Panc1 (cell line): ENCODE measurements at regions not wholly inside any gene's neighbourhood (a gene's known extent, or its start where the extent isn't known, plus 50 kb on each side); places are given as distances from the start of the nearest gene placed in this dataset.

Source experiments
- ATAC-seq: fragments of 200-7000 bp; cut with Tn5 transposase; 2 replicates; pipeline ENCODE4 v1.9.1; 2020; ENCODE audit warnings: mild to moderate bottlenecking, moderate library complexity
- BruUV-seq: library from RNA; stranded (reverse); fragments of 400-500 nt; replicated peaks from 2 replicates; lab custom pipeline; 2021; lab: Mats Ljungman, UMichigan
- CTCF ChIA-PET: fragments of 300-600 bp; sonication (Branson Sonifier 250); formaldehyde crosslinking; loops from one replicate; lab custom pipeline; 2022; ENCODE audit warnings: antibody characterized with exemption; lab: Charles Lee
- POLR2A ChIA-PET: fragments of 300-600 bp; sonication (Branson Sonifier 250); formaldehyde crosslinking; loops from one replicate; lab custom pipeline; 2022; ENCODE audit warnings: antibody characterized with exemption; lab: Charles Lee
- DNase-seq: peaks from one replicate; pipeline ENCODE4 v3.0.0-alpha.2; 2010; ENCODE audit warnings: low read depth, low spot score
- H3K27ac ChIP-seq: 2 replicates; pipeline ENCODE4 v1.5.1; 2011; ENCODE audit warnings: mild to moderate bottlenecking, low read length, inconsistent platforms
- H3K27me3 ChIP-seq: fragments of 200-500 bp; sonication (Bioruptor generic); 2 replicates; pipeline ENCODE4 v1.6.0; 2014; ENCODE audit warnings: low read length, inconsistent platforms; ENCODE audit not compliant: control insufficient read depth, insufficient read depth
- H3K36me3 ChIP-seq: fragments of 200-500 bp; sonication (Bioruptor generic); 2 replicates; pipeline ENCODE4 v1.5.1; 2014; ENCODE audit warnings: inconsistent platforms, mild to moderate bottlenecking, low read length, moderate library complexity; ENCODE audit not compliant: control insufficient read depth, insufficient read depth
- H3K4me1 ChIP-seq: 2 replicates; pipeline ENCODE4 v1.5.1; 2011; ENCODE audit warnings: inconsistent platforms, mild to moderate bottlenecking, low read length, moderate library complexity; ENCODE audit not compliant: control insufficient read depth, insufficient read depth
- H3K4me3 ChIP-seq, 2 experiments: 2 replicates each; pipeline ENCODE4 v1.5.1; 2011 to 2012; ENCODE audit warnings: low read depth in 2 of 2, low read length in 2 of 2, mild to moderate bottlenecking in 2 of 2, inconsistent platforms in 1 of 2, moderate library complexity in 1 of 2
- H3K9me3 ChIP-seq: fragments of 200-500 bp; sonication (Bioruptor generic); 2 replicates; pipeline ENCODE4 v1.5.1; 2014; ENCODE audit warnings: low read depth, mild to moderate bottlenecking, inconsistent platforms, low read length, moderate library complexity; ENCODE audit not compliant: control insufficient read depth, insufficient read depth
- CTCF ChIP-seq: fragments of 450-650 bp; IDR thresholded peaks from 2 replicates; pipeline ENCODE4 v1.5.1; 2017; ENCODE audit warnings: mild to moderate bottlenecking
- POLR2AphosphoS5 ChIP-seq: IDR thresholded peaks from 2 replicates; pipeline ENCODE4 v1.6.1; 2012; ENCODE audit warnings: mild to moderate bottlenecking, low read depth, low read length, moderate library complexity
- REST ChIP-seq, 2 experiments: IDR thresholded peaks; 2 replicates each; pipeline ENCODE4 v1.6.1; 2011 to 2012; ENCODE audit warnings: low read depth in 2 of 2, control low read depth in 1 of 2, low read length in 1 of 2, mild to moderate bottlenecking in 1 of 2, moderate library complexity in 1 of 2; ENCODE audit not compliant: insufficient read depth in 1 of 2
- SIN3A ChIP-seq: IDR thresholded peaks from 2 replicates; pipeline ENCODE4 v1.6.1; 2012; ENCODE audit warnings: low read depth, mild to moderate bottlenecking, low read length, moderate library complexity, borderline replicate concordance; ENCODE audit not compliant: insufficient read depth
- TCF7L2 ChIP-seq: IDR thresholded peaks from 2 replicates; pipeline ENCODE4 v1.6.1; 2011; ENCODE audit warnings: mild to moderate bottlenecking, low read depth, low read length, inconsistent platforms
- in situ Hi-C: cut with HindIII; loops from 2 replicates; pipeline ENCODE4 v1.10.0; 2016; ENCODE audit warnings: low sequenced_read_pairs, low pct_unique_long_range_greater_than_20kb
- intact Hi-C: fragments of 100-400 bp; cut with micrococcal nuclease; formaldehyde crosslinking; loops from one replicate; pipeline ENCODE4 v1.10.0; 2022; ENCODE audit not compliant: unreplicated experiment

GRCh38 chrX:39805022-39805421 lies 292.7 kb downstream of the BCOR start:
- Histone ChIP-seq H3K4me1 (no peaks in the 10 kb centered on the region), H3K27ac (no peak overlapping the region), H3K27me3 (no peaks in the 10 kb centered on the region), H3K36me3 (no peaks in the 10 kb centered on the region), H3K4me3 (no peak overlapping the region), H3K9me3 (no peaks in the 10 kb centered on the region)
- no TSS peak for BruUV-seq
- in situ Hi-C loops (no loop called here), intact Hi-C loops (no loop called here)
- ATAC-seq (no peak), DNase-seq (no peak)
- TF ChIP-seq CTCF: no peak
- no peak for TF ChIP-seq TCF7L2
- no peak for TF ChIP-seq POLR2AphosphoS5
- TF ChIP-seq SIN3A: no peak
- TF ChIP-seq REST (IDR thresholded peaks at IDR 0.05; ENCODE audit: insufficient read depth in 1 of 2, low read depth in 2 of 2, low read length in 1 of 2): no peak
- ChIA-PET CTCF (no interaction called here), POLR2A (no interaction called here)

- intact Hi-C loops (no loop called here), in situ Hi-C loops (no loop called here)
- ChIA-PET POLR2A (no interaction called here), CTCF (no interaction called here)
- Histone ChIP-seq H3K9me3 (no peaks in the 10 kb centered on the region), H3K36me3 (no peaks in the 10 kb centered on the region), H3K4me3 (no peak overlapping the region), H3K4me1 (no peaks in the 10 kb centered on the region), H3K27me3 (no peaks in the 10 kb centered on the region), H3K27ac (no peak overlapping the region)
- no TSS peak for BruUV-seq
- ATAC-seq: no peak
- no peak for TF ChIP-seq POLR2AphosphoS5
- no peak for TF ChIP-seq SIN3A
- TF ChIP-seq TCF7L2: no peak
- no peak for TF ChIP-seq CTCF
- no peak for TF ChIP-seq REST (IDR thresholded peaks at IDR 0.05; ENCODE audit: insufficient read depth in 1 of 2, low read depth in 2 of 2, low read length in 1 of 2)
- no peak for DNase-seq
These were observed 291.9 kb downstream of the BCOR start for GRCh38 chrX:39805825-39806224.
